ENCODE measurements at regions not wholly inside any gene's neighbourhood (a gene's known extent, or its start where the extent isn't known, plus 50 kb on each side); places are given as distances from the start of the nearest gene placed in this dataset.

DNA sequence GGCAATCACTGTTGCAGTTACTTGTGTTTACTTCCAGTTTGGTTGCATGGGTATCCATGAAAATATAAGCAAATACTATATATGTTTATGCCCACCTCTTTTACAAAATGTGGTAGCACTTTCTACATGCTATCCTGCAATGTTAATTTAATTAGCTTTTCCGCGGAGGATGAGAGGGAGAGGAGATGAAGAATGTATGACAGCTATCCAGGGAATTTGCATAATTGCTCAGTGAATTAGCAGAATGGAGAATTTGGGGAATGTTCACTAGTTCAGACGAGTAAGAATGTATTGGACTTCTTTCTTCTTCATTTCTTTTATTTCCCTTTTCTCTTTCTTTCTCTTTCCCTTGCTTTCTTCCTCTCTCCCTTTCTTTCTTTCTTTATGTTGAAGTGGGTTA is 140.7 kb upstream of the SLC28A3 start:
- no peak overlapping the region for H2AK5ac ChIP-seq (ENCODE audit: low read depth, low read length)
- H4K5ac ChIP-seq (ENCODE audit: insufficient read length, low read depth, low read length) = no peak overlapping the region
- H2BK15ac ChIP-seq (ENCODE audit: low read length) = no peak overlapping the region
- FAIRE-seq = no peak
- no peak overlapping the region for H3K27ac ChIP-seq (ENCODE audit: low read depth, low read length)
- H3K56ac ChIP-seq (replicated peaks; ENCODE audit: insufficient read length, low read depth, low read length) = no peak overlapping the region
- H4K20me1 ChIP-seq (replicated peaks in 1 of 2; ENCODE audit: control insufficient read depth in 1 of 2, insufficient read depth in 2 of 2, low read length in 2 of 2) = no peaks in the 10 kb centered on the region
- no peak overlapping the region for H2BK20ac ChIP-seq (ENCODE audit: low read length)
- no peak overlapping the region for H3K9ac ChIP-seq (replicated peaks in 1 of 4; ENCODE audit: extremely low read depth in 1 of 4, low read depth in 3 of 4, low read length in 3 of 4)
- no peaks in the 10 kb centered on the region for H3K23me2 ChIP-seq (ENCODE audit: low read depth, low read length)
- no peak overlapping the region for H2BK120ac ChIP-seq (replicated peaks; ENCODE audit: low read depth, low read length)
- no peaks in the 10 kb centered on the region; the same call in 1 of the 2 replicates for H3K79me1 ChIP-seq (ENCODE audit: low read depth, low read length)
- no peak overlapping the region for H3K18ac ChIP-seq (ENCODE audit: extremely low read depth, low read length)
- H3K4me1 ChIP-seq (replicated peaks in 1 of 4; ENCODE audit: control insufficient read depth in 3 of 4, insufficient read depth in 4 of 4, low read length in 3 of 4) = no peaks in the 10 kb centered on the region
- no peak overlapping the region for H3K23ac ChIP-seq (ENCODE audit: insufficient read length)
- no peak overlapping the region for H3K14ac ChIP-seq (ENCODE audit: insufficient read length)
- no peak overlapping the region for H3K4ac ChIP-seq (replicated peaks; ENCODE audit: insufficient read length, low read depth, low read length)
- CTCF ChIA-PET (ENCODE audit: partially characterized antibody) = no interaction called here
- H3K36me3 ChIP-seq (ENCODE audit: control insufficient read depth in 2 of 4, insufficient read depth in 4 of 4, low read length in 3 of 4) = no peaks in the 10 kb centered on the region
- H3K9me3 ChIP-seq (ENCODE audit: insufficient read depth in 2 of 2, low read depth in 1 of 2, low read length in 1 of 2) = peaks cover 0 to 2% of the 10 kb centered on the region in 2 experiments; a peak in 1 of 4 replicates
- no peaks in the 10 kb centered on the region for H3K79me2 ChIP-seq (ENCODE audit: control insufficient read depth in 1 of 2, insufficient read depth in 2 of 2, low read length in 2 of 2)
- DNase-seq (ENCODE audit: low read depth in 1 of 2, low spot score in 2 of 2) = no peak
- no peak overlapping the region for H2BK12ac ChIP-seq (ENCODE audit: low read depth, low read length)
- POLR2A ChIA-PET (ENCODE audit: partially characterized antibody) = no interaction called here
- 86% methylated on average over 3 of the region's 3 CpGs; no CpG with 5 or more reads in 1 of the 2 experiments for WGBS, 2 experiments (ENCODE audit: extremely low coverage in 1 of 2, insufficient coverage in 1 of 2, insufficient read length in 1 of 2, insufficient replicate concordance in 2 of 2, low coverage in 1 of 2, low lambda C conversion rate in 2 of 2, missing lambda C conversion rate in 1 of 2)
- no peak overlapping the region for H3K4me2 ChIP-seq (ENCODE audit: insufficient read depth in 1 of 2, low read depth in 2 of 2, low read length in 2 of 2)
- H2AFZ ChIP-seq (ENCODE audit: low read length) = no peak overlapping the region
- no peak overlapping the region for H4K8ac ChIP-seq (ENCODE audit: extremely low read depth, insufficient read depth, low read length)
- H2BK5ac ChIP-seq (ENCODE audit: low read depth, low read length) = no peak overlapping the region
- no peak overlapping the region for H4K91ac ChIP-seq (replicated peaks; ENCODE audit: insufficient read length, low read length)
- H3K4me3 ChIP-seq (ENCODE audit: extremely low read depth in 1 of 4, insufficient read depth in 2 of 4, low read depth in 3 of 4, low read length in 4 of 4) = no peak overlapping the region
- no peaks in the 10 kb centered on the region for H3K27me3 ChIP-seq (replicated peaks in 1 of 4; ENCODE audit: control insufficient read depth in 3 of 4, extremely low read depth in 1 of 4, insufficient read depth in 3 of 4, low read length in 3 of 4)
- TF ChIP-seq POU5F1 (IDR thresholded peaks at IDR 0.05; ENCODE audit: low read depth, low read length) (no peak), BCL11A (IDR thresholded peaks at IDR 0.05; ENCODE audit: low read depth in 2 of 2, low read length in 2 of 2) (no peak), FOSL1 (IDR thresholded peaks at IDR 0.05; ENCODE audit: insufficient read depth, low read depth, low read length) (no peak), SIRT6 (IDR thresholded peaks at IDR 0.05; ENCODE audit: low read length) (no peak), SIX5 (IDR thresholded peaks at IDR 0.05; ENCODE audit: low read depth, low read length) (no peak), BACH1 (IDR thresholded peaks at IDR 0.05; ENCODE audit: low read length) (no peak), KDM4A (IDR thresholded peaks at IDR 0.05; ENCODE audit: low read depth, low read length, severe bottlenecking) (no peak), NRF1 (IDR thresholded peaks at IDR 0.05; ENCODE audit: low read depth, low read length) (no peak), RBBP5 (IDR thresholded peaks at IDR 0.05; ENCODE audit: borderline replicate concordance, low read depth, low read length) (no peak), TAF1 (IDR thresholded peaks at IDR 0.05; ENCODE audit: low read depth, low read length) (no peak), EP300 (IDR thresholded peaks at IDR 0.05; ENCODE audit: borderline replicate concordance in 1 of 2, low read depth in 2 of 2, low read length in 2 of 2) (no peak), JUN (IDR thresholded peaks at IDR 0.05; ENCODE audit: low read depth, low read length) (no peak)
- TF ChIP-seq, protein P1, sequence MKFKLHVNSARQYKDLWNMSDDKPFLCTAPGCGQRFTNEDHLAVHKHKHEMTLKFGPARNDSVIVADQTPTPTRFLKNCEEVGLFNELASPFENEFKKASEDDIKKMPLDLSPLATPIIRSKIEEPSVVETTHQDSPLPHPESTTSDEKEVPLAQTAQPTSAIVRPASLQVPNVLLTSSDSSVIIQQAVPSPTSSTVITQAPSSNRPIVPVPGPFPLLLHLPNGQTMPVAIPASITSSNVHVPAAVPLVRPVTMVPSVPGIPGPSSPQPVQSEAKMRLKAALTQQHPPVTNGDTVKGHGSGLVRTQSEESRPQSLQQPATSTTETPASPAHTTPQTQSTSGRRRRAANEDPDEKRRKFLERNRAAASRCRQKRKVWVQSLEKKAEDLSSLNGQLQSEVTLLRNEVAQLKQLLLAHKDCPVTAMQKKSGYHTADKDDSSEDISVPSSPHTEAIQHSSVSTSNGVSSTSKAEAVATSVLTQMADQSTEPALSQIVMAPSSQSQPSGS (IDR thresholded peaks at IDR 0.05; ENCODE audit: low read length) = no peak

Measured in H1 (cell line).